ENCODE measurements at regions not wholly inside any gene's neighbourhood (a gene's known extent, or its start where the extent isn't known, plus 50 kb on each side); places are given as distances from the start of the nearest gene placed in this dataset.

DNA sequence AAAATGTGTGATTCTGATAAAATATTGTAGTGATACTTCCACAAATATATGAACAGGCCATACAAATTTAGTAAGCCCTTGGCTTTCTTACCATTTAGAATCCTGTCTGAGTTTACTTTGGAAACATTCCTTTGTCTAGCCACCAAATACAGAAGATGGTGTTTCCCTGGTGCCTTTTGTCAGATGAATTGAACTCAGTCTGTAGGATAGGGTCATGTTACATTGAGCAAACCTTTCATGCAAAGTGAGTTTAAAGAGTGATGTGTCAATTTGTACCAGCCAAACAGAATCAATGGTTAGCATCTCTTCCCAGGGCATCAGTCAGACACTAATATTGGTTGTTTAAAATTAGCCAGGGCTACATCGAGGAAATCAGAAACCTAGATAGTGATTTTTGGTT, 1443.4 kb downstream of the ARAP2 start:
- in situ Hi-C loops (cut with MboI; ENCODE audit: low pct_unique_long_range_greater_than_20kb, low sequenced_read_pairs), result no loop called here
- DNase-seq, result no peak

DNA sequence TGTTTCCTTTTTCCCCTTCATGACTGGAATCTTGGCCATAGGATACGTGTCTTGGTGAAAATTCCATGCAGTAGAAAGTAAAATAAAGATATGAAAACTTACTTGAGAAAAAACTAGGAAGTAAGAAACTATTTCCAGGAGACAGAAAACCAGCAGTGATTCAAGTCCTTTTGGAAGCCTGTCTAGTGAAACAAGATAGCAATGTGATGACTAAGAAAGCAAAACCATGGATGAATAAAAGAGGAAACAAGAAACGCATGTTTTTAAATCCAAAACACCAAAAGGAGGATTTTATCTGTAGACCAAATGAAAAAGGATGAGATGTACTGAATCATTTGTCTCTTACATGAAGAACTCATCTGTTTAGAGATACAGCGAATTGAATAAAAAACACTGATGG, 1430.0 kb downstream of the ARAP2 start:
- in situ Hi-C loops (cut with MboI; ENCODE audit: low pct_unique_long_range_greater_than_20kb, low sequenced_read_pairs), result no loop called here

DNA sequence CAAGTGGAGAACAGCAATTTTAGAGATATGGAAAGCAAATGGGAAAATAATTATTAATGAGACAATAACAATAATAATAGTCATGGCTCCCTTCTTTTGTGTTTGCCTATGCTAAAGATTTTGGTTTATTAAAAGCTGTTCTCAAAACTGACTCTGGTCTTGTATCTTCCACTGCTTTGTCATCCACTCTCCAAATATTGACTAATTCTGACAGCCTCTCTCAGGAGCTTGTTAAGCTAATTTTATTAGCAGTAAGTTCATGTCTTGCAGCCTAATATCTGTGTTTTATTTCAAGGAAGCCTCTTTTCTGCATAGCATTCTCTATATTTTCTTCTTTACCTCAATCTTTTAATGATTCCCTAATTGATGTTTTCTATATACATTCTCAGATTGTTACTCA, 1419.8 kb downstream of the ARAP2 start:
- no peak for DNase-seq

More for the DNA sequence above, 1430.0 kb downstream of the ARAP2 start:
- DNase-seq, result no peak

DNA sequence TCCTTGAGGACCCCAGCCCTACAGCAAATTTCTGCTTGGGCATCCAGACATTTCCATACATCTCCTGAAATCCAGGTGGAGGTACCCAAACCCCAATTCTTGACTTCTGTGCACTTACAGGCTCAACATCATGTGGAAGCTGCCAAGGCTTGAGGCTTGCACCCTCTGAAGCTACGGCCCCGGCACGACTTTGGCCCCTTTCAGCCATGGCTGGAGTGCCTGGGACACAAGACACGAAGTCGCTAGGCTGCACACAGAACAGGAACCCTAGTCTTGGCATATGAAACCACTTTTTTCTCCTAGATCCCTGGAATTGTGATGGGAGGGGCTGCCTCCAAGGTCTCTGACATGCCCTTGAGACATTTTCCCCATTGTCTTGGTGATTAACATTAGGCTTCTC, 1417.7 kb downstream of the ARAP2 start:
- in situ Hi-C loops (cut with MboI; ENCODE audit: low pct_unique_long_range_greater_than_20kb, low sequenced_read_pairs), result no loop called here

More for the DNA sequence above, 1419.8 kb downstream of the ARAP2 start:
- in situ Hi-C loops (cut with MboI; ENCODE audit: low pct_unique_long_range_greater_than_20kb, low sequenced_read_pairs), result no loop called here

DNA sequence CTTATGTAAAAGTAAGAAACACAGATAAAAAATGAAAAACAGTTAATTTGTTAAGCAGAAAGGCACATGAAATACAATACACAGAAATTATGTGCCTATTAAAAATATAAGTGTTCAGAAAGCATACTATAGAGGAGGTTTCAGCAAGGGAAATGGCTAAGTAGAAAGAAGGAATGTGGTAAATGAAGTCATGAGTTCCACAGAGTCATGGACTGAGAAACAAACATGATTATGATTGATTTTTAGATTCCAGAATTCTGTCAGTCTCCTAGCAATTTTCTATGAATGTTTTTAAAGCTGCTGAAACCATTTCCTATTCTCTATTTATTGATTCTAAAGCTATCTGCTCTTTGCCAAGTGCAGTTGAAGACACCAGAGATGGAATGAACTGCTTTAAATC, 1398.4 kb downstream of the ARAP2 start:
- no peak for DNase-seq
- in situ Hi-C loops (cut with MboI; ENCODE audit: low pct_unique_long_range_greater_than_20kb, low sequenced_read_pairs), result no loop called here

More for the DNA sequence above, 1417.7 kb downstream of the ARAP2 start:
- DNase-seq, result no peak

DNA sequence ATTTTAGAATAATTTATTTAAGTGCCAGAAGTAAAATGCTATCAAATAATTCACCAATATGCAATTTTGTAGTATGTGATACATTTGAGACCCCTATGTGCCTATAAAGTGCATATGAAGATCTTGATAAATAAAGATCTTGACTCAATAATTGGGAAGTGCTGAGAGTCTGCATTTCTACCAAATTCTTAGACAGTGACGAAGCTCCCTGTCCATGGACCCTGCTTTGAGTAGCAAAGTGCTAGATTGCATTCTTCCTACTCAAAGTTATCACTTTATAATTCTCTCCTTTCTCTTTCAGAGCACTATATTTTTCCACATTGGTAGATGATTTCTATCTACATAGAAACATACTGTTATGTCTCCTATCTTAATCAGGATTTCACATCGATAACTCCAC, 1393.9 kb downstream of the ARAP2 start:
- DNase-seq, result no peak
- in situ Hi-C loops (cut with MboI; ENCODE audit: low pct_unique_long_range_greater_than_20kb, low sequenced_read_pairs), result no loop called here

DNA sequence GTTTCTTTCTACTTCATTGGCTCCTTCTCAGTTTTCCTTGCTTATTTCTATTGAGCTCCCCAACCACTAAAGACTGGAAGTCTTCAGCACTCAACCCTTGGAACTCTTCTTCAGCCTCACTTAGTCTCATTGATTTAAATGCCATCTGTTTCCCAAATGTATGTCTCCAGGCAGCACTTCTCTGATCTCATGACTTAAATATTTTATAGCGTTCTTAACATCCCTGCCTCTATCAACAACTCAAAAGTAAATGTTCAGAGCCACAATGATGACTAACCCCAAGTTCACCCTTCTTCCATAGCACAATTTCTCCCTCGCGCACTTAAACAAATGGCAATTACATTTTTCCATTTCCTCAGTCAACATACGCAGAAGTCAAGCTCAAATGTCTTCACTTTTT, 1393.3 kb downstream of the ARAP2 start:
- in situ Hi-C loops (cut with MboI; ENCODE audit: low pct_unique_long_range_greater_than_20kb, low sequenced_read_pairs), result no loop called here
- DNase-seq, result no peak

DNA sequence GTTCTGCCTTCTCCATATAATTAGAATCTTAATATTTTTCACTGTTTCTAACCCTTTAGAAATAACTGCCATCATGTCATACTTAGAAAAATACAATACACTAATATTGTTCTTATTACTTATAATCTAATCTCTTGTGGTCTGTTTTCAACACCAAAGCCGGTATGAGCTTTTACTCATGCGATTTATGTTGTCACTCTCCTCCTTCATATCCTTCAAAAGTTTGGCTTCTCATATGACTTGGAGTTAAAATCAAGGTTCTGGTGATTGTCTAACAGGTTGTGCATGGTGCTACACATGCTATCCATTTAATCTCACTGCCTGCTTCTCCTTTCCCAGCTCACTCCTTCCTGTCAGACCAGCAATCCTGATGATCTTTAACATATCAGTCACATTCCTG, 1392.9 kb downstream of the ARAP2 start:
- DNase-seq, result no peak
- in situ Hi-C loops (cut with MboI; ENCODE audit: low pct_unique_long_range_greater_than_20kb, low sequenced_read_pairs), result no loop called here

DNA sequence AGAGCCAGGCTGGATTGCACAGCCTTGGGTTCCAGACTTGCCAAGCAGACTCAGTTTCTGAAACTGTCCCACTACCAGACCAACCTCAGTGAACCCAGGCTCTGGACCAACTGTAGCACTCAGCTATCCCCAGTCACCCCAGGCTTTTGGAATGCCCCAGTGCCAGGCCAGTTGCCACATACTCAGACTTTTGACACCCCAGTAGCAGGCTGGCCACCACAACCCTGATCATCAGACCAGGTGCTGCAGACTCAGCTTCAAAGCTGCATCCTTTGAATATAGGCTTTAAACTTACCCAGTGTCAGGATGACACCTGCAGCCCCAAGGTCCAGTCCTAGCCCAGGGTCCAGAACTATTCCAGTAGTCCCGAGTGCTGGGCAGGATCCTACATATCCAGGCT, 1389.9 kb downstream of the ARAP2 start:
- no peak for DNase-seq
- in situ Hi-C loops (cut with MboI; ENCODE audit: low pct_unique_long_range_greater_than_20kb, low sequenced_read_pairs), result no loop called here

DNA sequence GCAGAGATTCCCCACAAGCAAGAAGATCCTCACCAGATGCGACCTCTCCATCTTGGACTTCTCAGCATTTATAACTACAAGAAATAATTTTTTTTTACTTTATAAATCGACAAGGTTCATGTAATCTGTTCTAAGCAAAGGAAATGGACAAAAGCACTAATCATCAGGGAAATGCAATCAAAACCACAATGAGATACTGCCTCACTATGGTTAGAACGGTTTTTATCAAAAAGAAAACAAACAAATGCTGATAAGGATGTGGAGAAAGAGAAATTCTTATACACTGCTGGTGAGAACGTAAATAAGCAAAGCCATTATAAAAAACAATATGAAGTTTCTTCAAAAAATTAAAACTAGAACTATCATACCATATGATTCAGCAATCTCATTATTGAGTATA, 1382.6 kb downstream of the ARAP2 start:
- DNase-seq, result no peak
- in situ Hi-C loops (cut with MboI; ENCODE audit: low pct_unique_long_range_greater_than_20kb, low sequenced_read_pairs), result no loop called here

DNA sequence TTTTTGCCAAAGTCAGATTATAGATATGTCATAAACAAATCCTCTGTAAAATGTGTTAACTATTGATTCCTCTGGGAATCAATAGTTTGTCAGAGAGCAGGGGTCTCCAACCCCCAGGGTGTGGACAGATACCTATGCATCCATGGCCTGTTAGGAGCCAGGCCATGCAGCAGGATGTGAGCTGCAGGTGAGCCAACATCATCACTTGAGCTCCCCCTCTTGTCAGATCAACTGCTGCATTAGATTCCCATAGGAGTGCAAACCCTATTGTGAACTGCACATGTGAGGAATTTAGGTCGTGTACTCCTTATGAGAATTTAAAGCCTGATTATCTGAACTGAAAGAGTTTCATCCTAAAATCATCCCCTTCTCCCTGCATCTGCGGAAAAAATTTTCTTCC, 1365.4 kb downstream of the ARAP2 start:
- DNase-seq, result no peak
- in situ Hi-C loops (cut with MboI; ENCODE audit: low pct_unique_long_range_greater_than_20kb, low sequenced_read_pairs), result no loop called here

DNA sequence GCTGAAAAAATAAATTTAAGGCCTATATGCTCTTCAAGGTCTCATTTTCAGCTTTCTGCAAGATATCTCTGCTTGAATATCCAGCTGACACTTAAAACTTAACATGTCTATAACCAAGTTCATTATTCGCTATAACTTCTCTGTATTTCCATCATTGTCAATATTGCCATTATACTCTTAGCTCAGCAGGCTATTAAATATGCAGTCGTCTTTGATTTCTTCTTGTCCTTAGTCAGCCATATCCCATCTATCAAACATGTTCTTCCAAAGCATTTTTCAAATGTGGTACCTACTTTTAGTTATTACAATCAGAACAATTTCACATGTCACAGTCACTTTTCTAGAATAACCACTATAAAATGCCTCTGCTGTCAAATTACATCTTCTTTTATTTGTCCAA, 1364.1 kb downstream of the ARAP2 start:
- in situ Hi-C loops (cut with MboI; ENCODE audit: low pct_unique_long_range_greater_than_20kb, low sequenced_read_pairs), result no loop called here
- DNase-seq, result no peak

DNA sequence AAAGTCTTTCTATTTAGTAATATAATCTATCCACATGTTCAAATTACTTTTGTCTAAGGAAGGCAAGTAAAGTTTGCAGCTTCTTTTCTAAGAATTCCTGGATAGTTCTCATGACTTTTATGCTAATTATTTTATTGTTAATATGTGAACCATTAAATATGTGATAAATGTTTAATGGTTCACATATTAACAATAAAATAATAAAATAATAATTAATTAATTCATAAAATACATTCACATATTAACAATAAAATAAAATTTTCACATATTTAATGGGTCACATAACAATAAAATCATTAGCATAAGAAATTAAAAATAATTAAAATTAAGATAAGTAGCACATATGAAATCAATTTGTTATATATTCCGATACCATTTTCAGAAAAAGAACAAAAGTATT, 1352.4 kb downstream of the ARAP2 start:
- in situ Hi-C loops (cut with MboI; ENCODE audit: low pct_unique_long_range_greater_than_20kb, low sequenced_read_pairs), result no loop called here
- DNase-seq, result no peak

DNA sequence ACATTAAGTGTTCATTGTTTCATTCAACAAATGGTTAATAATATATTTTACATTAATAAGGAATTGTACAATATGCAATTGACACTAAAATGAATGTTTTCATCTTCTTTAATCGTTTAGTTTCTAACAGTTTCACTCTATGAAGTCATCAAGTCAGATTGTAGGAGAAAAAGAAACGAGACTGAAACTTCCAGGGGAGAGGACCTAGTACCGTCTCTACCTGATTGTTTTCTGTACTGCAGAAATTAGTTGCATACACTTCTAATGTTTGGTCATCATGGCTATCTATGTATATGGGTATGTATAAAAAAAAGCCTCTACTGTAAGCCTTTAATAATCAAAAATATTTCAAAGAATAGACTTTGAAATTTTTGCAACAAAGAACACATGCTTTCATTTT, 1350.9 kb downstream of the ARAP2 start:
- in situ Hi-C loops (cut with MboI; ENCODE audit: low pct_unique_long_range_greater_than_20kb, low sequenced_read_pairs), result no loop called here
- no peak for DNase-seq

DNA sequence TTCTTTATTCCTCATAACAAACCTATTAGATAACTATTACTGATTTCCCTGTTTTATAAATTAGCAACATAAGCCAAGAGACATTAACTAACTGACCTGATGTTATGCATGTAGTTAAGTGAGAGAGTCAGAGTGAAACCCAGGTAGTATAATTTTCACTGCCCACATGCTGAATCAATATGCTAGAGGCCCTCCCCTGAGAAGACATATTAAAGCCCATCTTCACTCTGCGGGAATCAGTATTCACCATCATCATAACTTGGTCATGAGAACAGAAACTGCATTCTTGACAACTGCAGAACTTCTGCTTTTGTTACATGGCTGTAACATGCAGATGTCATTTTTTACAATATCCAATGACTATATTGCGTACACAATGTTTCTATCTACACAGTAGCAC, 1324.3 kb downstream of the ARAP2 start:
- in situ Hi-C loops (cut with MboI; ENCODE audit: low pct_unique_long_range_greater_than_20kb, low sequenced_read_pairs), result no loop called here
- DNase-seq, result no peak

DNA sequence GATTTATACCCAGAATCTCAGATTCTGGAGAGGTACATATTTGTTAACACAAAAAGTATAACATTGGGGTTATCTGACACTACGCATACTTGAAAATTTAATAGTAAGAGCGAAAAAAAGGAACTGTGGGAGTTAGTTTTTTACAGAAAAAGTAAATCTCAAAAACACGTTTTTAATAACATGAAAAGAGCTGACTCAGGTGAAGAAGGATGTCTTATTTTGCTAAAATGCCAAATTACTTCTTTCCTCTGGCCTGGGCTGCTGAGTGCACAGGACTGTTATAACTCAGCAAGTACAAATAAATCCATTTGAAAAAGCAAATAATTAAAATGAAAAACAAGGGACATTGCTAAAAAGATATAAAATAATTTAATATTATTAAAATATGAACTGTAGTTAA, 1322.9 kb downstream of the ARAP2 start:
- DNase-seq, result no peak
- in situ Hi-C loops (cut with MboI; ENCODE audit: low pct_unique_long_range_greater_than_20kb, low sequenced_read_pairs), result no loop called here

DNA sequence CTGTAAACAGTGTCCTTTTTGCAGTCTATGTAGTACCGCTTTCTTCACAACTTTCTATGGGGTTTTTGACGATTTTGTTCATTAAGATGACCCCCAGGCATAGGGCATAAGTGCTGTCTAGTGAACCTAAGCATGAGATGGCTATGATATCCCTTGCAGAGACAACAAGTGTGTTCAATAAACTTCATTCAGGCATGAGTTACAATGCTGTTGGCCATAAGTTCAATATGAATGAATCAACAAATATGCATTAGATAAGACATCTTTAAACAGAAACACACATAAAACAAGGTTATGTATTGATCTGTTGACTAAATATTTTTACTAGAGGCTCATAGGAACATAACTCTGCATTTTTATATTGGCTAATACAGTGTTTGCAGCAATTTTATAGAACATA, 1322.0 kb downstream of the ARAP2 start:
- in situ Hi-C loops (cut with MboI; ENCODE audit: low pct_unique_long_range_greater_than_20kb, low sequenced_read_pairs), result no loop called here
- DNase-seq, result no peak

DNA sequence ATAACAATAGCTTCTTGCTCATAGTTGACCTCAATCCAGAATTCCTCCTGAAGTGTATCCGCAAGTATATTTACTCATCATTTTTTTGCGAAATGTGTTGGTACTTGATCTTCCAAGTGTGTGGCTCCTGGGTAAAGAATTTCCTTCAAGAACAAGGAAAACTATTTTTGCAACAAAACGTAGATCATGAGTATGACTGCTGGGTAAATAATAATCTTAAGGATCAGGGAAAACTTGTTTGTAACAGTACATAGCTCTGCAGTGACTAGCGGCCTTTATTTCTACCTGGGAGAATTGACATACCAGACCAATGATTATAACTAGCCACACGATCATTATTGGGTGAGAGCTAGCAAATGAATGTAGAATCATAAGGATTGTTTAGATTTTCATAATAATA, 1311.7 kb downstream of the ARAP2 start:
- no peak for DNase-seq
- in situ Hi-C loops (cut with MboI; ENCODE audit: low pct_unique_long_range_greater_than_20kb, low sequenced_read_pairs), result no loop called here

DNA sequence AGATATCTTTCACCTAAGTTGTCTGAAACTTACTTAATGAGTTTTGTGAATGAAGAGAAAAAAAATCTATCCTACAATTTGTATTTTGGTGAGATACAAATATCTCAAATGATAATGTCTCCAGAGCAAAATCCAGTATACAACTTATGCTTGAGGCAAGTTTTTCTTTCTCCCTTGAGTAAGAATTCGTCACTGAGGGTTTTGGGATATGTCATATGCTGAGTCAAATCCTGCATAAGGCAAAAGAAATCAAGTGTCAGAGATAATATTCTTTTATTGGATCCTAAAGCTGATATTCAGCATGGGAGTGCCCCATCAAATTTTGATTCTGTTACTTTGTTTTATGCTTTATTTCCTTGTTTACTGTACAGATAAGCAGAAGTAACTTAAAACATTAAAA, 1308.6 kb downstream of the ARAP2 start:
- DNase-seq, result no peak
- in situ Hi-C loops (cut with MboI; ENCODE audit: low pct_unique_long_range_greater_than_20kb, low sequenced_read_pairs), result no loop called here

DNA sequence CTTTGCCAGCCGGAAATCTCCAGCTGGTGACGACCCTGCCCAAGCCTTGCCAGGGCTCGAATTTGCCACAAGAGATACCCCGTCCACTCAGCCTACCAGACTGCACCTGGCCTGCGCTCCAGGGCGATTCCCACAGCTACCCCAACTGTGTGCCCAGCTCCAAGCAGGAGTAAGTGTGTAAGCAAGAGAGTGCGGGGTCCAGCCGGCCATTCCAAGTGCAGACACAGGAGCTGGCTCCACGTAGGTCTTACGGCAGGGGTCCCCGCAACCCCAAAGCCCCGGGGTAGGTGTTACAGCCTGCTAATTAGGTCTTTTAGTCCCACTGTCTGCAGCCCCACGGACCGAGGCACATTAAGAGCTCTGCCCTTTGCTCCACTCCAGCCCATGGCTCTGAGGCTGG, 1305.2 kb downstream of the ARAP2 start:
- no peak for DNase-seq
- in situ Hi-C loops (cut with MboI; ENCODE audit: low pct_unique_long_range_greater_than_20kb, low sequenced_read_pairs), result no loop called here

DNA sequence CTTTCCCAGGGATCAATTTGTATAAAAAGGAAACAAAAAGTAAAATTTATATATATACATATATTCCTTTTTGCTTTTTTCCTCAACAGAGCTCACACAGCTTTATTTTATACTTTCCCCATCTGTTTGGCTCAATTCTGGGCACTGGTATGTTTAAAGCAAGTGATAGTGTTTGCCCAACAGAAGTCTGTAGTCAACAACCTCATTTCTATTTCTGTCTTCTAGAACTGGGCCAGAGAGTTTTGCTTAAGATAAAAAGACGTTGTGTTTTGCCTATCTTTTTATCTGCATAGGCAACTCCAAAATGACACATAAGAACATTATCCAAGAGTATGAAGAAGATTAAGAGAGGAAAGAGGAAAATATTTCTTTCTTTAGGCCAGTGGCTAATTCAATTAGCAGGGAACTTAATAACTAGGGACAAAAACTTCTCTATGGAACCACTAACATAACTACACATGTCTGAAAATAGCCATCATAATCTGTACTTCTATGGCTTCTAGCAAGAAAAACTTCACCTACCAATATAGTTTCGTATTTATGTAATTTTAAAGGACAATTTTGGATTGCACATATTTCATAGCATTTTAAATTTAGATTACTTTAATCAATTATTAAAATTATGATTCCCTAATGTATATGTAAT, 1300.5 kb downstream of the ARAP2 start:
- in situ Hi-C loops (cut with MboI; ENCODE audit: low pct_unique_long_range_greater_than_20kb, low sequenced_read_pairs), result no loop called here
- DNase-seq, result no peak

DNA sequence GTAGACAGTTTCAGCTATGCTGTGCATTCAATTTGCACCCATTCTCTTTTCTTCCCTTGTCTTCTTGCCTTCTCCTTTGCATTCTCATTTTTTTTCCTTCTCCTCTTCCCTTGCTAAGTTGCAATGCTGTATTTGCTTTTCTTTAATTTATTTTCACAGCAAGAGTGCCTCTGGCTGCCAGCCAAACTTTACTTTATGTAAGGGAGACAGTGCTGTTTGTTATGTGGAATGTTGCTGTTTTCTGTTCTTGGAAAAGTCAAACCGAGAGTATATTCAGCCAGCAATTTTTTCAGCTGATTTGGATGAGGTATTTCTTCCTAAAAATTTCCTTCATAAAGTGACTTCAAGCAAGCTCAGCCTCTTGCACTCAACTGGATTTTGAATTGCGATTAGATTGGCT, 1293.4 kb downstream of the ARAP2 start:
- in situ Hi-C loops (cut with MboI; ENCODE audit: low pct_unique_long_range_greater_than_20kb, low sequenced_read_pairs), result no loop called here
- no peak for DNase-seq
